DMS114 treated with DMSO at 0.1 percent for 48 hours (cell line): ENCODE measurements at regions not wholly inside any gene's neighbourhood (a gene's known extent, or its start where the extent isn't known, plus 50 kb on each side); places are given as distances from the start of the nearest gene placed in this dataset.

Experiments
- DNase-seq: peaks from one replicate; lab custom pipeline; 2025; ENCODE audit not compliant: unreplicated experiment; lab: John Stamatoyannopoulos, UW

- DNase-seq = no peak
These were observed 55.0 kb upstream of the PCED1B start for GRCh38 chr12:47024463-47024862.

DNA sequence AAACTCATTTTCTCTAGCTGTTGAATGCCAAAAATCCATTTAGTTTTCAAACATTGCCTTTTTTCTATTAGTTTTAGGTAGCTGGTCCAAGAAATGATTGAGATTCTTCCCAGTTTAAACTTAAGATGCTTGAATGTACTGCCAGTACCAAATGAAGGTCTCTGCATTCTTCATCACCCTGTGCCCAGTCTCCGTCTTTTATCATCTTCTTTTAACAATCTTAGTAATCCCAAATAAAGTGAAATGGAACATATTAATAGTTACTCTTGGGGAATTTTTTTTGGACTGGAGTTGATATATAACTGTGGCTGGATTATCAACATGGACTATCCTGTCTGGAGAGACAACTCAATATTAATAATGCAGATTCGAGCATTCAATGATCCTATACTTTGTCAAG, 54.1 kb upstream of the PCED1B start:
- no peak for DNase-seq

- no peak for DNase-seq
These were observed 53.6 kb upstream of the PCED1B start for GRCh38 chr12:47025798-47026197.

DNA sequence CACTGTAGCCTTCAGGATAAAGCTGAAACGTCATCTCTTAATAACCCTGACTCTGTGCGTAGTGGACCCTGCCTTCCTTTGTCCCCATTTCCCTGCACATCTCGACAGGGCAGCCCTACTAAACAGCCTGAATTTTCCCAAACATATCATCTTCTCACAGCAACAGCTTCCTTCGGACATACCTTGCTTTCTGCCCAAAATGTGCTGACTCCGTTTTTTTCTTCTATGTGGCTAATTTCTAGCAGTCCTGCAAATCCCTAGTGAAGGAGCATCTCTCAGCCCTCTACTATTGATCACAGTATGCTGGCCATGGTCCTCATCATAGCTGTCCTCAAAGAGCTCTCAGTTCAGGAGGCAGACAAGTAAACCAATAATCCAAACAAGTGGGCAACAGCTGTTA, 53.1 kb upstream of the PCED1B start:
- no peak for DNase-seq
